ENCODE measurements at regions not wholly inside any gene's neighbourhood (a gene's known extent, or its start where the extent isn't known, plus 50 kb on each side); places are given as distances from the start of the nearest gene placed in this dataset.
"Not testable (repeated sequence)": the region's sequence is repeated elsewhere in the genome, so short reads cannot be mapped to it uniquely, and the experiment has no call there.

GRCh38 chr20:53891306-53891894 lies 179.0 kb downstream of the BCAS1 start:
- DNase-seq, result no peak

DNA sequence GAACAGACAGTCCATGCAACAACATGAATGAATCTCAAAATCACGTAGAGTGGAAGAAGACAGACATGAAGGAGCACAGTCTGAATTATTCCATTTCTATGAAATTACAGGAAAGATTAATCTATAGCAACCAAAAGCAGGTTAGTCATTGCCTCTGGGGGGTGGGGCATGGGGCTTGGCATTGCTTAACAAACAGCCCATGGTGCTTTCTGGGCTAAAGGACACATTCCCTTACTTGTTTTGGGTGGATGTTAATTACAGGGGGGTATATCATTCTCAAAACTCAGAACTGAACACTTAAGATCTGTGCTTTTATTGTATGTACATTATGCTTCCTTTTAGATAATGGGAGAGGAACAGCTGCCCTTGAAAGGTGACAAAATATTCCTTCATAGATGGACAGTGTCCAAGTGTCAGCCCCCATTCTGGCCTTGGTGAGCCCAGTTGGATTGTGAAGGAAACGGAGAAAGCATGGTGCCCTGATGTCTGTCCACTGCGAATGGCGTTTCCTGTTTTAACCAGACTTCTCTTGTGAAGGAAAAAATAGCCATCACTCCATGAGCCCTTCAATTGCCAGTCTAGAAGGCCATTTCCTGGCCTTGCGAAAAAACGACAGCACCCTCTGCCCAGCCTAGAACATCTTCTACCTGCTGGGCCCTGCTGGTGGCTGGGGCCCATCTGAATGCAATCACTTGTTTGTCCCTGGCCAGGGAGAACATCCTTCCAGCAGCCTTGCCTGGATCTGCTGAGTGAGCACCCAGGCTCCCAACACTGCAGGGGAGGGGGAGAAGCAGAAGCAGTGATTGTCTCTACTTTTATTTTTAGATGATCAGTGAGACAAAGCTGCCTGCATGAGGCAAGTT lies 179.7 kb downstream of the BCAS1 start:
- DNase-seq, result no peak

DNA sequence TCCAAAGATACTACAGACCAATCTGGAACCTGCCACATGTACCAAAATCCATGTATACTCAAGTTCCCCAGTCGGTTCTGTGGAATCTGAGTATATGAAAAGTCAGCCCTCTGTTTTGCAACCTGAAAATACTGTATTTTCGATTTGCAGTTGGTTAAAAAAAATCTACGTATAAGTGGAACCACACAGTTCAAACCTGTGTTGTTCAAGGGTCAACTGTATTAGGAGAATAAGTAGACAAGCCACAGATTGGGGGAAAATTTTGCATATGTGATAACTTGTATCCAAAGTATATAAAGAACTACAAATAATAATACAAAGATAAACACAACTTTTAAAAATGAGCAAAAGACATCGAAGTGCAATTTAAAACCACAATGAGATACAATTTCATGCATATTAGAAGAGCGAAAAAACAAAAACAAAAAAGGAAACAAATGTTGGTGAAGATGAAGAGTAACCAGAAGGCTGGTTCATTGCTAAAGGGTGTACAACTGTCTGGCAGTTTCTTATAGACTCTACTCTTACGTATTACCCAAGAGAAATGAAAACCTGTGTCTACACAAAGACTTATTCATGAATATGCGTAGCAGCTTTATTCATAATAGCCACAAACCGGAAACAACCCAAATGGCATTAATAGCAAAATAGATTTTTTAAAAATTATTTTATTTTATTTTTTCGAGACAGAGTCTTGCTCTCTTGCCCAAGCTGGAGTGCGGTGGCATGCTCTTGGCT lies 180.8 kb downstream of the BCAS1 start:
- no peak for DNase-seq

GRCh38 chr20:53888951-53889350 lies 181.4 kb downstream of the BCAS1 start:
- DNase-seq, result no peak

DNA sequence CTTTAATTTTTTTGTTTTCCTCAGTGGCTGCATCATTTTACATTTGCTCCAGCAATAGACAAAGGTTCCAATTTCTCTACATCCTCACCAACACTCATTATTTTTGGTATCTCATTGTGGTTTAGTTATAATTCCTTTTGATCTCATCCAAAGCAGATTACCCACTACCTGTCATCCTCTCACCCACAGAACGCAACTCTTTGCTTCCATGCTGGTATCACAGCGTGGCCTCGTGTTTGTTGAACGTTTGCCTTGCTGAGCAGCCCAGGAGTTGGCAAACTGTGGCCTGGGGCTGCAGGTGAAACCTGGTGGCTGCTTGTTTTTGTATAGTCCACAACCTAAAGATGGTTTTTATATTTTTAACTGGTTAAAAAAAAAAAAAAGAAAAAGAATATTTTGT lies 181.9 kb downstream of the BCAS1 start:
- no peak for DNase-seq

DNA sequence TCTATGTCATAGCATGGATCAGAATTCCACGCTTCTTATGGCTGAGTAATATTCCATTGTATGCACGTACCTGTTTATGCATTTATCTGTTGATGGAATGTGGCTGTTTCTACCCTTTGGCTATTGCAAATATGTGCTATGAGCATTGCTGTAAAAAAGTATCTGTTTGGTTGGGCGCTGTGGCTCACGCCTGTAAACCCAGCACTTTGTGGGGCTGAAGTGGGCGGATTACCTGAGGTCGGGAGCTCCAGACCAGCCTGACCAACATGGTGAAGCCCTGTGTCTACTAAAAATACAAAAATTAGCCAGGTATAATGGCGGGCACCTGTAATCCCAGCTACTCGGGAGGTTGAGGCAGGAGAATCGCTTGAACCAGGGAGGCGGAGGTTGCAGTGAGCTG lies 182.4 kb downstream of the BCAS1 start:
- no peak for DNase-seq

GRCh38 chr20:53884859-53885541 lies 185.4 kb downstream of the BCAS1 start:
- no peak for DNase-seq

DNA sequence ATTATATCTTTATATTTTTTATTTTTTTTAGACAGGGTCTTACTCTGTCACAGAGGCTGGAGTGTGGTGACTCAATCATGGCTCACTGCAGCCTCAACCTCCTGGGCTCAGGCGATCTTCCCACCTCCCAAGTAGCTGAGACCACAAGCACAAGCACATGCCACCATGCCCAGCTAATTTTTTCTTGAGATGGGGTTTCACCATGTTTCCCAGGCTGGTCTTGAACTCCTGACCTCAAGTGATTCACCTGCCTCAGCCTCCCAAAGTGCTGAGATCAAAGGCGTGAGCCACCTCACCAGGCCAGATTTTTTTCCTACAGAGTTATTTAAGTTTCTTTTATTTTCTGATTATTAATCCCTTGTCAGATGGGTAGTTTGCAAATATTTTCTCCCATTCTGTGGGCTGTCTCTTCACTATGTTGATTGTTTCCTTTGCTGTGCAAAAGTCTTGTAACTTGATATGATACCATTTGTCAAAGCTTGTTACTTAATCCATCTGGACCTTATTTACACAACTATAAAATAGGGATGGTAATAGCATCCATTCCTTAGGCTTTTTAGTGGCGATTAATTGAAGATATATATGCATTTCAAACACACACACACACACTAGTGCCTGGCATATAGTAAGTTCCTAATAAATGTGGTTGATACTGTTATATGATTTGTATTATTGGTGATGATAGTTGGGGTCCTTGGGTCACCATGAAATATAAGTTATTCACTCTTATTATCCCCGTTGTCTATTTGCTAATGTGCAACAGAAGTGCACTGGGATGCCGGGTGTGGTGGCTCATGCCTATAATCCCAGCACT lies 187.1 kb downstream of the BCAS1 start:
- no peak for DNase-seq

GRCh38 chr20:53882438-53882986 lies 187.9 kb downstream of the BCAS1 start:
- not testable (repeated sequence) for DNase-seq

DNA sequence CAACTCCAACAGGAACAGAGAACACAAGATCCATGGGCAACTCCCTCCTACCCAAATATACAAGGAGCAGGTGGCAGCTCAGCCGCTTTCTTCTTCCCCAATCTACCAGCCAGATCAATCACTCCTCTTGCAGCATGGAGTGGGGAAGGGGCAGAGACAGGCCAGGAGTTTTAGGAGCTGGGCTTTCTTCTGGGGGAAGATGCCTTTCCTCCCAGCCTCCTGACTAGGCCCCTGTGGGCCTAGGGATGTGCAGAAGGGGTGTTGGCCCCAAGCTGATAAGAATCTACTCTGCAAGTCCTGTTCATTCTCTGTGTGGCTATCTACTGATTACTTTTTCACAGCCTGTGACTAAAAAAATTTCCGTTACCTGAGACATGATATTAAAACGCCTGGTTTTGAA lies 189.0 kb downstream of the BCAS1 start:
- no peak for DNase-seq

- DNase-seq, result no peak
Measured at GRCh38 chr20:53880108-53880641, 190.2 kb downstream of the BCAS1 start.

DNA sequence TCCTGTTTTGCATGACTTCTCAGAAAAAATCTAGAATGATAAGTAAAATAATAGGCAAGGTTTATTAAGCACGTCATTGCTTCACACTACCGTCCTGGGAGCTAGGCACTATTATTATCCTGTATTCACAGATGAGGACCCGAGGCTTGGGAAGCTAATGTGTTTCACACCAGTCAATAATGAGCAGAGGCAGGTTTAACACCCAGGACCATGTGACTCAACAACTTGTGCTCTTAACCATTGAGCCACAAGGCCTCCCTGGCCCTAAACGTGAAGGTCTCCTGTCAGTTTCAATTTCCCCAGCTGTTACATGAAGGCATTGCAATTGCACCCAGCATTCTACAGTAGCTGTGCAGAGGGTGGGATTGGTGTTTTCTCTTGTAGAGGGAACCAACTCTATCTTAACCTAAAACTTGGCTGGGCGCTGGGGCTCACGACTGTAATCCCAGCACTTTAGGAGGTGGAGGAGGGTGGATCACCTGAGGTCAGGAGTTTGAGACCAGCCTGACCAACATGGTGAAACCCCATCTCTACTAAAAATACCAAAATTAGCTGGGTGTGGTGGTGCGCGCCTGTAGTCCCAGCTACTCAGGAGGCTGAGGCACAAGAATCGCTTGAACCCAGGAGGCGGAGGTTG lies 191.2 kb downstream of the BCAS1 start:
- no peak for DNase-seq

DNA sequence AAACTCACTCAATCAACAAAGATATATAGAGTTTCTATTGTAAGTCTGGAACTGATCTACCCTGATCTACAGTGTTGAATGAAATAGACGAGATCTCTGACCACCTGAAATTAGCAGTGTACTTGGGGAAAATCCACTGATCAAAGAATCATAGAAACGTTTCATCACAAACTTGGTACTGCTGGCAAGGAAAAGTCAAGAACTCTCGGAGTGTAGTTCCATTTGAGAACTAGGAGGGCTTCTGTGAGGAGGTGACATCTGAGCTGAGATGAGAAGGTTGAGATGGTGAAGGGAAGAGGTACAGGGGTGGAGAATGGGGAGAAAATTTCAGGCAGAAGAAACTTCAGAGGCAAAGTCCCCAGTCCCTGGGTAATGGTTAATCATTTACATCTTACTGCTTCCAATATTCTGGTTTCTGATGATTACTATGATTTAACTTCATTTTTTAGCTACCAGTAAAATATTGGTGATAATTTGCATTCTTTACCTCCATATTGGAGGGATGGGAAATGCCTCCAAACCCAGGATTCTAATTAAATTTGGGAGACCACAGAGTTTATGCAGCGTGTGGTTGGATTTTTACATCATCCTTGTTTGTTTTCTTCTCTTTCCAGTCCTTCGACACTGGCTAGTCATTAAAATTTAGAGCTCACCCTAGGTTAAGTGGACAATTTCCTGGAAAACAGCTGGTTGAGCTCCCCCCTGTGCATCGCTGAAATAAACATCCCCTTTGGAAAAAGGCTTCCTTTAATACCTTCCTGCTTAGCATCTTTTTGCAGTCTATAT lies 191.9 kb downstream of the BCAS1 start:
- DNase-seq, result no peak

DNA sequence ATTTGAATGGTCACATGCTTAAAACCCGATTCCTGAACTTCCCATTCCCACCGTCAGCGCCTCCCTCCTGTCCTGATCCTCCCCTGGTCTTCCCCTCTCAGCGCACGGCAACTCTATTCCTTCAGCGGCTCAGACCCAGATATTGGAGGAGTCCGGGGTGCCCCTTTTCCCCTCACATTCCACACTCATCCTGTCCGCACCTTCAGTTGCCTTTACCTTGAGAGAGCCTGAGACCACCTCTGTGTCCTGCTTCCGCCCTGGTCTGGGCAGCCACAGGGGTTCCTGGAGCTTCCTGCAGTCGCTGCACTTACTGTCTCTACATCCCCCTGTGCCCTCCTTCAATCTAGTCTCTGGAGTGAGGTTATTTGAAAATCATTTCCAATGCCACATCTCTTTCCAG lies 193.4 kb downstream of the BCAS1 start:
- DNase-seq, result no peak

GRCh38 chr20:53876470-53876869 lies 193.9 kb downstream of the BCAS1 start:
- no peak for DNase-seq

DNA sequence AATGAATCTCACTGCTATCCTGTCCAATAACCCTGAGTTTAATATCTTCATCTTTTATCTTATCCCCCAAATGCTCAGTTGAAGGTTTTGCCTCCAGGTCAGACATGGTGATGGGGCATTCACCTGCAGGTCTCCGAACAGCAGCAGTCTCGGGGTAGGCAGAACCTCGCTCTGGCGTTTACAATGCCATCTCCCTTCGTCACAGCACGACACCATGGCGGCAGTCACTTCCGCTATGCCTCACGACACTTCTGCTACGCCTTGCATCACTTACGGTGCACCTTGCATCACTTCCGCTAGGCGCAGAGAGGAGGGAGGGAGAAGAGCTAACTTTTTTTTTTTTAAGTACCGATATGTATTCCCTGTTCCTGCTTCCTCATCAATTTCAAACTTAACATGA lies 194.9 kb downstream of the BCAS1 start:
- no peak for DNase-seq

DNA sequence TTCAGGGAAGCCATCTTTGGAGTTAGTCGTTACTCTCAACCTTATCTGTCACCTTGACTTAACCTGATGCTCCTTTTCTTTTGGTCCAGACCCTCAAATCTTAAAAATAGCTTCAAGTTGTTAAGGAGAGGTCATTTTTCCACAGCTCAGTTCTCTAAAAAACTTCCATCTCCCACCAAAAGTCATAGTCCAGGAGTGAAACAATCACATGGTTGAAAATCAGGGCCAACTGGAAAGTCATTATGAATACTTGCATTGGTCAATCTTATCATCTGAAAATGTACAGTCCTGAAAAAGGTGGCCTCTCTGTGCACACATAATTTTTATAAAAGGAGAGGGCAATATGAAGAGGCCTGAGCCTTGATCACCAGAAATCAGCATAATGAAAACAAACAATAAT lies 195.7 kb downstream of the BCAS1 start:
- no peak for DNase-seq

GRCh38 chr20:53874104-53874503 lies 196.3 kb downstream of the BCAS1 start:
- DNase-seq, result no peak

GRCh38 chr20:53873230-53873604 lies 197.2 kb downstream of the BCAS1 start:
- DNase-seq, result no peak

- no peak for DNase-seq
Measured at GRCh38 chr20:53872561-53873229, 197.7 kb downstream of the BCAS1 start.
